GM12864 (cell line): ENCODE measurements at regions not wholly inside any gene's neighbourhood (a gene's known extent, or its start where the extent isn't known, plus 50 kb on each side); places are given as distances from the start of the nearest gene placed in this dataset.
A peak's percentile ranks its signal among the peaks of the same experiment; 100 is the strongest.

Experiments used
- DNase-seq: peaks from one replicate; pipeline ENCODE4 v3.0.0-alpha.2; 2011; ENCODE audit warnings: low read depth
- H3K4me3 ChIP-seq: 2 replicates; pipeline ENCODE4 v1.5.1; 2011; ENCODE audit warnings: mild to moderate bottlenecking, low read depth, low read length, control low read depth
- CTCF ChIP-seq: IDR thresholded peaks from 2 replicates; pipeline ENCODE4 v1.5.1; 2011; ENCODE audit warnings: low read depth, mild to moderate bottlenecking, moderate library complexity, low read length, control low read depth, inconsistent platforms; ENCODE audit errors: missing control alignments

- DNase-seq, result no peak
- H3K4me3 ChIP-seq, result no peak overlapping the region
- TF ChIP-seq CTCF, result no peak
These were observed 287.4 kb upstream of the DCBLD2 start for GRCh38 chr3:99188936-99189335.

- no peak for TF ChIP-seq CTCF
- DNase-seq, result no peak
- H3K4me3 ChIP-seq, result no peak overlapping the region
These were observed 284.5 kb upstream of the DCBLD2 start for GRCh38 chr3:99186016-99186415.

- no peak overlapping the region for H3K4me3 ChIP-seq
- TF ChIP-seq CTCF, result no peak
- DNase-seq, result no peak
These were observed 274.9 kb upstream of the DCBLD2 start for GRCh38 chr3:99176169-99176964.

- no peak for TF ChIP-seq CTCF
- DNase-seq, result no peak
- no peak overlapping the region for H3K4me3 ChIP-seq
These were observed 273.8 kb upstream of the DCBLD2 start for GRCh38 chr3:99175276-99175812.

- peak; percentile 34 for DNase-seq
- H3K4me3 ChIP-seq, result no peak overlapping the region
- peak; percentile 85 for TF ChIP-seq CTCF
These were observed 271.5 kb upstream of the DCBLD2 start for GRCh38 chr3:99172736-99173657.

- DNase-seq, result no peak
- H3K4me3 ChIP-seq, result no peak overlapping the region
- TF ChIP-seq CTCF, result no peak
These were observed 270.3 kb upstream of the DCBLD2 start for GRCh38 chr3:99171800-99172199.
